COLO668 (cell line): ENCODE measurements at regions not wholly inside any gene's neighbourhood (a gene's known extent, or its start where the extent isn't known, plus 50 kb on each side); places are given as distances from the start of the nearest gene placed in this dataset.

Experiments used
- DNase-seq: peaks from one replicate; lab custom pipeline; 2025; ENCODE audit not compliant: unreplicated experiment; lab: John Stamatoyannopoulos, UW

DNA sequence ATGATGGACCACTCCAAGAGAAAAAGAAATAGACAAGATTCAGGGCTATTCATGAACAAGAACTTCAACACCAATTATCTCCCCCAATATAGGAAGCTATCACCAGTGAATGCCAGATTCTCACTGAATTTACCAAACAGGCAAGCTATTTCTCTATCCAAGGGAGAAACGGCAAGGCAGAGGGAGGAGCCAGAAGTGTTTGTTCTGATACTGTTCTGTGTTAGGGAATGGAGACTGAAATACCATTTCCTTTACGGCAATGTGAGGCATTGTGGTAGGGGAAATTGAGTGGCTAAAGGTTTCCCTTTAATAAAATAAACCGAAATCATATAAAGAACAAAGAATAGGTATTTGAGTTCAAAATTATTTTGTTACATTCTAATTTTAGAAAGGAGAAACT lies 68.0 kb upstream of the ALDH1A1 start:
- no peak for DNase-seq

DNA sequence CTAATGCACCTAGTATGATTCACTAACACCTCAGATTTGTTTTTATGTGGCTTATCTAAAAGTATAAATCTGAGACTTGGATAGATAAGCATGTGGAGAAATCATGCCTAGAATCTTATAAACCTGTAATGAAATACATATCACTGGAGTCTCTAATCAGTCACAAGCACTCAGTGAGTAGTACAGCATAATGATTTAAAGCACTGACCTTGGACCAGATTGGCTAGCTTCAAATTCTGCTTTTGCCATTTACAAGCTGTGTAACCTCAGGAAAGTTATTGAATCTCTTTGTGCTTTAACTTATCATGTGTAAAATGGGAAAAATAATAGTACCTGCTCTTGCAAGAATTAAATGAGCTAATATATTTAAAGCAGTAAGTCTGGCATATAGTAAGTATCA lies 61.2 kb upstream of the ALDH1A1 start:
- DNase-seq = no peak

DNA sequence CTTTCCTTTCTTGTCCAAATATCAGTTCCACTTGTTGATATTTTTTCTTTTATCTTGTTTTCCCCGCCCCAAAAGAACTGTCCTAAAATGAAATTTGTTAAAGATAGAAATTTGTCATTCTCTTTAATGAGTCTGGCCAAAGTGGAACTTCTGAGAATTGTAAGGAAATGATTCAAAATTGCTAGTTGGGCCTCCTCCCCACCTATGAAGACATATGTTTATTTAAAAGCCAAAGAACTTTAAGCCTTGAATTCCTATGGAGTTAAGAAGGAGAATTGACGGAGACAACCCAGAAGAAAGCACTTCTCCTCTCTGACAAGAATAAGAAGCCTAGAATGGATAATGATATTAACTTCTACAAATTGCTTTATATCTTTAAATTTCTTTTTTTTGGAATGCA lies 59.1 kb upstream of the ALDH1A1 start:
- no peak for DNase-seq

DNA sequence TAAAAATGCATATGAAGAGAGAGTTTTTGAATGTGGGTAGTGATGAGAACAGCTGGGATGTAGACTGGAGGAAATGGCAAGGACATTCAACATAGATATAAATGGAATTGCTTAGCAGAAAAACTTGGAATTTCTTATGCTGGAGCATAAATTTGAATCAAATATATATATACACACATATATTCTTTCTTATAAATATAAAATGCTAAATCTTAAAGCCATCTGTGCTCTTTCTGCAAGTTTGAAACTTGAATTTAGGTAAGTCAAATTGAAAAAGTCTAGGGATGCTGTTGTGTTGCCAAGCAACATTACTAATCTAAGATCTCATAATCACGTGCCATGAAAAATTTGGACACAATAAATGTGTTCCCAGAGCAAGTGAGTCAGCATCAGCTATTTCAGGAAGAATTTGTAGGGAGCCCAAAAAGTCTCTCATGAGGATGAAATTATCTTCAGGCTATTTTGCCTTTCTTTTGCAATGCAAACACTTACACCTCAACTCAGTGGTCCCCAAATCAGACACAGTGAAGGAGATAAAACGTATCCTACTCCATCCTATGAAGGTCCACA lies 58.4 kb upstream of the ALDH1A1 start:
- DNase-seq = no peak

DNA sequence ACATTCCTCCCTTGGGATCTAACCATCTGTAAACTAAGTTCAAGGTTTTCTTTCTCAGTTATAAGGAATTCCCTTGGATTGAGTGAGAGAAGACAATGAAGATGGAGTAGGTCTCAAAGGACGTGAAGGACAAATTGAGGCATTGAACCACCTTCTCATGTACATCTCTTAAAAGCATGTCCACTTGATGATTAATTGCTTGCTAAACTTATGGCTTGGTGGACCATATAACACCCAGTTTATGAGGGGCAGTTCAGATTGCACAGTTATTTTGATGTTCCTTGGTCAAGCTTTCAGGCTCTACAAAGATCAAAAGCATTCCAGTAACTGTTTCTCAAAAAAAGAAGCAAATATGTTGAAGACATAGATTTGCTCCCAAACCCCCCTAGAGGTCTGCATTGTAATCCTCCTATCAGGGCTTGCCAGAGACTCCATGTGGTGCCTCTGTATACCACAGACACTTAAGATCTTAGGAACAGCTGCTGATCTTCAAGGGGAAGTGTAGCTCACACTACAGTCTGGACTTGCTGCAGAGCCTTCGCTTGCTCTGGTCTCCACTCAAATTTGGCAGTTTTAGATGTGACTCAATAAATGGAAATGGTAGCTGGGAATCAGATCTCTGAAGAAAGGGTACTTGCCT lies 56.9 kb upstream of the ALDH1A1 start:
- DNase-seq = no peak

DNA sequence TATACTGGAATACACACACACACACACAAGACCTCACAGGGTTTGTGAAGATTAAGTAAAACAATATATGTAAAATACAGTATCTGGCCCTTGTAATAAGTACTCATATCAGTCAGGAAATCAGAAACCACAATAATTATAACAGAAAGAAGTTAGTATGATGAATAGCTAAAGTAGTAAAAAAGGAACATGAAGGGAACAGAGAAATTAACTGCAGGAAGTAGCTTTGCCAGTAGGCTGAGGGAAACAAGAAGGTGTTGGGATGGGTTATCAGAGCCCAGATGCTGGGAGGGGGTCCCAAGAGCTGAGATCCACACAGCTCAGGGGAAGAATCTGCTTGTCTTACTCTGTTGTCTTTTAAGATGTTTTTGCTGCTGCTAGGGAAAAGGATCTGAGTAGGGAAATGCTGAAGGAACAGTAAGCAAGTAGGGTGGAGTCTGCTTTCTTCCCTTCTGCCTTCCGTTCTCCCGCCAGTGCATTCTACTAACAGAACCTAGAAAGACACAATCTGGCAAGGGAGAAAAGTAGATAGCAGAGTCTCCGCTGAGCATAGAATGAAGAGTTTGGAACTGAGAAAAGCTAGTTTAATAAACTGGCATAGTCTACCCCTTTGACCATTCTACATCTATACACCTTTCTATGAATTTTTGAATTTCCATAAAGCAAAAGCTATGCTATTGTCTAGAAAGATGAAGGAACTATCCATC lies 55.3 kb upstream of the ALDH1A1 start:
- no peak for DNase-seq

DNA sequence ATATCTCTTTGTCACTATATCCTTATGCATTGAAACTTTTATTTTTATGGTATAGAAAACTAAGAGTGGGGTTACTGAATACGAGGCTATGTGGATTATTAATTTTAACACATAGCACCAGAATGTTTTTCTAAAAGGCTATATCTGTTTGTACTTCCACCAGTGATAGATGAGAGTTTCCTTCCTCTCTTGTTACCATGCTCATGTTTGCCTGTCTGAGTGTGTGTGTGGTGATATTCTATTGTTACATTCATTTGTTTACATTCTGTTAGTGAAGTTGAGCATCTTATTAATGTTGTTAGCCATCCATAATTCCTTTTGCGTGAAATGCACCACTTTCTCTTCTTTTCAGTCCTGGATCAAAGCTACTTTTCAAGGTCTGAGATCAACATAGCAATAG lies 54.1 kb upstream of the ALDH1A1 start:
- DNase-seq = no peak
